H1 (cell line): ENCODE measurements at regions not wholly inside any gene's neighbourhood (a gene's known extent, or its start where the extent isn't known, plus 50 kb on each side); places are given as distances from the start of the nearest gene placed in this dataset.
A peak's percentile ranks its signal among the peaks of the same experiment; 100 is the strongest.

Experiments
- CTCF ChIA-PET: fragments of 300-600 bp; sonication (Branson Sonifier 250); formaldehyde crosslinking; loops from one replicate; lab custom pipeline; 2021; ENCODE audit not compliant: partially characterized antibody; lab: Charles Lee
- POLR2A ChIA-PET: fragments of 300-600 bp; sonication (Branson Sonifier 250); formaldehyde crosslinking; loops from one replicate; lab custom pipeline; 2021; ENCODE audit warnings: inconsistent platforms; ENCODE audit not compliant: partially characterized antibody; lab: Charles Lee
- DNase-seq, 2 experiments: peaks; one replicate each; pipeline versions ENCODE4 v3.0.0 to v3.0.0-alpha.2; 2010 to 2022; ENCODE audit warnings: low spot score in 2 of 2, low read depth in 1 of 2, mixed read lengths in 1 of 2
- FAIRE-seq: peaks from 2 replicates; lab custom pipeline; 2011; peaks lifted over from hg19 to GRCh38; lab: Jason Lieb, UNC
- H2AFZ ChIP-seq: 2 replicates; pipeline ENCODE4 v1.8.1; 2012; ENCODE audit warnings: low read length, inconsistent platforms
- H2AK5ac ChIP-seq: 2 replicates; pipeline ENCODE4 v1.6.1; 2013; ENCODE audit warnings: low read depth, low read length
- H2BK120ac ChIP-seq: replicated peaks from 2 replicates; pipeline ENCODE3; 2013; ENCODE audit warnings: low read depth, low read length, inconsistent platforms
- H2BK12ac ChIP-seq: 2 replicates; pipeline ENCODE4 v1.6.1; 2013; ENCODE audit warnings: low read depth, low read length
- H2BK15ac ChIP-seq: 2 replicates; pipeline ENCODE4 v1.6.1; 2013; ENCODE audit warnings: low read length
- H2BK20ac ChIP-seq: 2 replicates; pipeline ENCODE4 v1.6.1; 2013; ENCODE audit warnings: low read length
- H2BK5ac ChIP-seq: 2 replicates; pipeline ENCODE4 v1.6.1; 2013; ENCODE audit warnings: low read depth, low read length
- H3K14ac ChIP-seq: 2 replicates; pipeline ENCODE4 v1.6.1; 2013; ENCODE audit warnings: inconsistent platforms; ENCODE audit not compliant: insufficient read length
- H3K18ac ChIP-seq: 2 replicates; pipeline ENCODE4 v1.6.1; 2013; ENCODE audit warnings: low read length; ENCODE audit errors: extremely low read depth
- H3K23ac ChIP-seq: 2 replicates; pipeline ENCODE4 v1.6.1; 2013; ENCODE audit warnings: inconsistent platforms; ENCODE audit not compliant: insufficient read length
- H3K23me2 ChIP-seq: 2 replicates; pipeline ENCODE4 v1.6.1; 2013; ENCODE audit warnings: low read depth, low read length
- H3K27ac ChIP-seq: 2 replicates; pipeline ENCODE4 v1.6.1; 2011; ENCODE audit warnings: low read depth, low read length, inconsistent platforms
- H3K27me3 ChIP-seq, 4 experiments: replicated peaks in 1 of 4; 1 replicate in 1 of 4; 2 replicates in 3 of 4; pipeline versions ENCODE4 v1.6.1 to v1.8.1; 2011 to 2013; ENCODE audit warnings: low read length in 3 of 4, mild to moderate bottlenecking in 3 of 4, inconsistent platforms in 2 of 4, mixed read lengths in 2 of 4, moderate library complexity in 1 of 4; ENCODE audit not compliant: control insufficient read depth in 3 of 4, insufficient read depth in 3 of 4; ENCODE audit errors: extremely low read depth in 1 of 4
- H3K36me3 ChIP-seq, 4 experiments: 2 replicates each; pipeline versions ENCODE4 v1.6.1 to v1.8.1; 2011 to 2013; ENCODE audit warnings: mild to moderate bottlenecking in 4 of 4, low read length in 3 of 4, moderate library complexity in 2 of 4, control low read depth in 1 of 4, inconsistent platforms in 1 of 4; ENCODE audit not compliant: insufficient read depth in 4 of 4, control insufficient read depth in 2 of 4
- H3K4ac ChIP-seq: replicated peaks from 2 replicates; pipeline ENCODE3; 2013; ENCODE audit warnings: low read length, low read depth, mixed read lengths, inconsistent platforms; ENCODE audit not compliant: insufficient read length
- H3K4me1 ChIP-seq, 4 experiments: replicated peaks in 1 of 4; 1 replicate in 1 of 4; 2 replicates in 3 of 4; pipeline versions ENCODE4 v1.6.1 to v1.8.1; 2011 to 2013; ENCODE audit warnings: low read length in 3 of 4, inconsistent platforms in 2 of 4, mixed read lengths in 1 of 4; ENCODE audit not compliant: insufficient read depth in 4 of 4, control insufficient read depth in 3 of 4
- H3K4me2 ChIP-seq, 2 experiments: 2 replicates each; pipeline versions ENCODE4 v1.6.1 to v1.8.1; 2011 to 2013; ENCODE audit warnings: low read depth in 2 of 2, low read length in 2 of 2, control low read depth in 1 of 2, inconsistent platforms in 1 of 2, mild to moderate bottlenecking in 1 of 2; ENCODE audit not compliant: insufficient read depth in 1 of 2
- H3K4me3 ChIP-seq, 4 experiments: fragments of 200-600, 300-600 bp in 1 of 4; sonication (generic), shearing (Covaris generic), sonication (Bioruptor Twin) in 1 of 4; 2 replicates each; pipeline versions ENCODE4 v1.5.1 to v1.8.1; 2011 to 2016; ENCODE audit warnings: low read length in 4 of 4, low read depth in 3 of 4, control low read depth in 2 of 4, inconsistent platforms in 2 of 4, mild to moderate bottlenecking in 2 of 4, mixed read lengths in 1 of 4, moderate library complexity in 1 of 4; ENCODE audit not compliant: insufficient read depth in 2 of 4; ENCODE audit errors: extremely low read depth in 1 of 4
- H3K56ac ChIP-seq: replicated peaks from 2 replicates; pipeline ENCODE3; 2013; ENCODE audit warnings: low read depth, mild to moderate bottlenecking, mixed read lengths, low read length, inconsistent platforms; ENCODE audit not compliant: insufficient read length
- H3K79me1 ChIP-seq: 2 replicates; pipeline ENCODE4 v1.6.1; 2013; ENCODE audit warnings: low read depth, low read length, control low read depth
- H3K79me2 ChIP-seq, 2 experiments: 2 replicates each; pipeline versions ENCODE4 v1.6.1 to v1.8.1; 2012 to 2013; ENCODE audit warnings: low read length in 2 of 2, mild to moderate bottlenecking in 2 of 2, inconsistent platforms in 1 of 2; ENCODE audit not compliant: insufficient read depth in 2 of 2, control insufficient read depth in 1 of 2
- H3K9ac ChIP-seq, 4 experiments: replicated peaks in 1 of 4; 1 replicate in 1 of 4; 2 replicates in 3 of 4; pipeline versions ENCODE4 v1.6.1 to v1.8.1; 2011 to 2013; ENCODE audit warnings: low read depth in 3 of 4, low read length in 3 of 4, control low read depth in 2 of 4, mild to moderate bottlenecking in 2 of 4, moderate library complexity in 2 of 4, inconsistent platforms in 1 of 4; ENCODE audit errors: extremely low read depth in 1 of 4
- H3K9me3 ChIP-seq, 2 experiments: 2 replicates each; pipeline versions ENCODE4 v1.6.1 to v1.8.1; 2012 to 2013; ENCODE audit warnings: mild to moderate bottlenecking in 2 of 2, moderate library complexity in 2 of 2, control low read depth in 1 of 2, inconsistent platforms in 1 of 2, low read depth in 1 of 2, low read length in 1 of 2, mixed read lengths in 1 of 2; ENCODE audit not compliant: insufficient read depth in 2 of 2
- H4K20me1 ChIP-seq, 2 experiments: replicated peaks in 1 of 2; 2 replicates each; pipeline versions ENCODE3 to v1.8.1; 2011 to 2013; ENCODE audit warnings: inconsistent platforms in 2 of 2, low read length in 2 of 2, mild to moderate bottlenecking in 1 of 2; ENCODE audit not compliant: insufficient read depth in 2 of 2, control insufficient read depth in 1 of 2
- H4K5ac ChIP-seq: 2 replicates; pipeline ENCODE4 v1.6.1; 2013; ENCODE audit warnings: low read length, low read depth, mixed read lengths, inconsistent platforms; ENCODE audit not compliant: insufficient read length
- H4K8ac ChIP-seq: 2 replicates; pipeline ENCODE4 v1.8.0; 2013; ENCODE audit warnings: mild to moderate bottlenecking, moderate library complexity, low read length, inconsistent platforms; ENCODE audit not compliant: insufficient read depth; ENCODE audit errors: extremely low read depth
- H4K91ac ChIP-seq: replicated peaks from 2 replicates; pipeline ENCODE3; 2013; ENCODE audit warnings: low read length, mixed read lengths, inconsistent platforms; ENCODE audit not compliant: insufficient read length
- CEBPB ChIP-seq: IDR thresholded peaks from 2 replicates; pipeline ENCODE4 v1.6.1; 2012; ENCODE audit warnings: low read depth, low read length
- SUZ12 ChIP-seq: fragments of 200-600 bp; sonication (generic); IDR thresholded peaks from 2 replicates; pipeline ENCODE4 v1.6.1; 2012; ENCODE audit warnings: mild to moderate bottlenecking, inconsistent platforms, low read length, moderate library complexity, mixed read lengths
- ZNF274 ChIP-seq: IDR thresholded peaks from 2 replicates; pipeline ENCODE4 v1.7.0; 2012; ENCODE audit warnings: low read length, borderline replicate concordance; ENCODE audit errors: extremely low read depth
- WGBS, 2 experiments: shearing (Covaris generic) in 1 of 2; methylation state at CpG; one replicate each; pipeline versions ENCODE4 v1.1.6 to v1.1.7; 2013 to 2015; ENCODE audit warnings: low lambda C conversion rate in 2 of 2, mixed read lengths in 2 of 2, inconsistent platforms in 1 of 2, low coverage in 1 of 2, missing lambda C conversion rate in 1 of 2; ENCODE audit not compliant: insufficient replicate concordance in 2 of 2, insufficient coverage in 1 of 2, insufficient read length in 1 of 2; ENCODE audit errors: extremely low coverage in 1 of 2, missing lambda C conversion rate in 1 of 2; 5-methylcytosine and 5-hydroxymethylcytosine counted together

- Histone ChIP-seq H4K91ac (no peak overlapping the region), H3K4ac (no peak overlapping the region), H3K4me1 (no peaks in the 10 kb centered on the region), H3K4me2 (no peak overlapping the region), H3K79me2 (no peaks in the 10 kb centered on the region), H3K9me3 (no peaks in the 10 kb centered on the region), H3K23ac (no peak overlapping the region), H3K14ac (no peak overlapping the region), H3K27me3 (no peaks in the 10 kb centered on the region), H4K5ac (no peak overlapping the region), H3K18ac (no peak overlapping the region), H3K56ac (no peak overlapping the region), H2AK5ac (no peak overlapping the region), H3K23me2 (no peaks in the 10 kb centered on the region), H2BK12ac (no peak overlapping the region), H2BK15ac (no peak overlapping the region), H2AFZ (0 out of 2 replicates have a peak overlapping the region, but pooled peaks have one; percentile 65), H2BK120ac (no peak overlapping the region), H3K79me1 (no peaks in the 10 kb centered on the region), H3K9ac (no peak overlapping the region), H2BK20ac (no peak overlapping the region), H2BK5ac (no peak overlapping the region), H3K36me3 (no peaks in the 10 kb centered on the region), H3K4me3 (no peak overlapping the region), H4K20me1 (no peaks in the 10 kb centered on the region), H3K27ac (no peak overlapping the region), H4K8ac (no peak overlapping the region)
- 78% methylated on average over 4 of the region's 4 CpGs; no CpG with 5 or more reads in 1 of the 2 experiments for WGBS, 2 experiments
- FAIRE-seq (no peak), DNase-seq (no peak)
- CTCF ChIA-PET = interaction anchor here (1.9 kb wide), 1 partner anchor 44 kb away, joined by 6 read pairs; no protein-coding TSS in a partner anchor
- TF ChIP-seq SUZ12 = no peak
- TF ChIP-seq ZNF274 = no peak
- TF ChIP-seq CEBPB = peak; percentile 47; the same call in 1 of the 2 replicates
- POLR2A ChIA-PET = no interaction called here
These were observed 272.2 kb downstream of the ALG10B start for GRCh38 chr12:38588624-38589305.
